SU-DHL-6 (cell line): ENCODE measurements at regions not wholly inside any gene's neighbourhood (a gene's known extent, or its start where the extent isn't known, plus 50 kb on each side); places are given as distances from the start of the nearest gene placed in this dataset.

Experiments
- EZH2phosphoT487 ChIP-seq: fragments of 200-600 bp; sonication (generic), shearing (Covaris generic); conservative IDR thresholded peaks from 2 replicates; pipeline ENCODE4 v1.6.1; 2018; ENCODE audit warnings: mild to moderate bottlenecking, antibody characterized with exemption, low read length, moderate library complexity, mixed read lengths
- TF ChIP-seq, protein P1 (sequence below): fragments of 200-600 bp; sonication (generic); IDR thresholded peaks from one replicate; pipeline ENCODE4 v1.5.1; 2017; ENCODE audit warnings: antibody characterized with exemption, mild to moderate bottlenecking, low read length, moderate library complexity; ENCODE audit not compliant: insufficient read depth, poor library complexity, severe bottlenecking

DNA sequence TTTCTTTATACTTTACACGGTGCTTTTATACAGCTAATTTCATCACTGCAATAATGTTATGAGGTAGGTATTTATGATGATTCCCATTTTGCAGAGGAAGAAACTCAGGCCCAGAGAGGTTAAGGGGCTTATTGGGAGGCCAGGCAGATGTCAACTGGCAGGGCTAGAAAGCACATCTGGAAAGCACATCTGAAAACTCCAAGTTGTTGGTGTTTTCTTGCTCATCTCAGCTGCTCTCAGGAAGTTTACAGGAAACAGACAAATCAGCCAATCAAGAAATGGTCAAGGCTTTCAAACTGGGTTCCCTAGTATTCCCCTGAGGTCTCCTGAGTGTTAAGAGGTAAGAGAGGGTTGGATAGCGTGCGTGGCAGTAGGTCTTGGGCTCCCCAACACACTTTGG is 124.1 kb upstream of the MED13L start:
- TF ChIP-seq, protein P1, sequence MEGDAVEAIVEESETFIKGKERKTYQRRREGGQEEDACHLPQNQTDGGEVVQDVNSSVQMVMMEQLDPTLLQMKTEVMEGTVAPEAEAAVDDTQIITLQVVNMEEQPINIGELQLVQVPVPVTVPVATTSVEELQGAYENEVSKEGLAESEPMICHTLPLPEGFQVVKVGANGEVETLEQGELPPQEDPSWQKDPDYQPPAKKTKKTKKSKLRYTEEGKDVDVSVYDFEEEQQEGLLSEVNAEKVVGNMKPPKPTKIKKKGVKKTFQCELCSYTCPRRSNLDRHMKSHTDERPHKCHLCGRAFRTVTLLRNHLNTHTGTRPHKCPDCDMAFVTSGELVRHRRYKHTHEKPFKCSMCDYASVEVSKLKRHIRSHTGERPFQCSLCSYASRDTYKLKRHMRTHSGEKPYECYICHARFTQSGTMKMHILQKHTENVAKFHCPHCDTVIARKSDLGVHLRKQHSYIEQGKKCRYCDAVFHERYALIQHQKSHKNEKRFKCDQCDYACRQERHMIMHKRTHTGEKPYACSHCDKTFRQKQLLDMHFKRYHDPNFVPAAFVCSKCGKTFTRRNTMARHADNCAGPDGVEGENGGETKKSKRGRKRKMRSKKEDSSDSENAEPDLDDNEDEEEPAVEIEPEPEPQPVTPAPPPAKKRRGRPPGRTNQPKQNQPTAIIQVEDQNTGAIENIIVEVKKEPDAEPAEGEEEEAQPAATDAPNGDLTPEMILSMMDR, result no peak
- no peak for TF ChIP-seq EZH2phosphoT487
